ENCODE measurements at regions not wholly inside any gene's neighbourhood (a gene's known extent, or its start where the extent isn't known, plus 50 kb on each side); places are given as distances from the start of the nearest gene placed in this dataset.
"Not testable (repeated sequence)": the region's sequence is repeated elsewhere in the genome, so short reads cannot be mapped to it uniquely, and the experiment has no call there.

- DNase-seq (ENCODE audit: low read depth, low spot score) = no peak
Observed at GRCh38 chr2:199216253-199216652, 241.5 kb downstream of the SATB2 start.

GRCh38 chr2:199207011-199207410, 250.7 kb downstream of the SATB2 start:
- DNase-seq (ENCODE audit: low read depth, low spot score) = no peak

DNA sequence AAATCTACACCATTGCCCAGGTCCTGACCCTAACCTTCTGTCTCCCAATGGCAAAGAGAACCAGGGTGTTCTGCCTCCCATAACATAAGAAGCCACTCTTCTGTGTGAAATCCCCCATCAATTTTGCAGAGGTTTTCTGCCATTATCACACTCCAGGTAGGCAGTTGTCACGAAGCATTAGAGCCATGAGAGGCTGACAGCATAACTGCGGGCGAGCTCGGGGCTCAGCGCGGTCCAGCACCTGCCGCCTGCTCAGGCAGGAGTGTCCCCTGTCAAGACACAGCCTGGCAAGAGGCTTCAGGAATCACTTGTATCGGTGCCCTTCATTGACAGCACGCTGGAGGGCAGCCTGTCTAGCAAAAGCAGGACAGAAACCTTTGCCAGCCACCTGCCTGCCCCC, 251.2 kb downstream of the SATB2 start:
- no peak for DNase-seq (ENCODE audit: low read depth, low spot score)

- no peak for DNase-seq (ENCODE audit: low read depth, low spot score)
Observed at GRCh38 chr2:199202964-199203363, 254.8 kb downstream of the SATB2 start.

- no peak for DNase-seq (ENCODE audit: low read depth, low spot score)
Observed at GRCh38 chr2:199201539-199201938, 256.2 kb downstream of the SATB2 start.

- DNase-seq (ENCODE audit: low read depth, low spot score) = no peak
Observed at GRCh38 chr2:199199797-199200196, 257.9 kb downstream of the SATB2 start.

DNA sequence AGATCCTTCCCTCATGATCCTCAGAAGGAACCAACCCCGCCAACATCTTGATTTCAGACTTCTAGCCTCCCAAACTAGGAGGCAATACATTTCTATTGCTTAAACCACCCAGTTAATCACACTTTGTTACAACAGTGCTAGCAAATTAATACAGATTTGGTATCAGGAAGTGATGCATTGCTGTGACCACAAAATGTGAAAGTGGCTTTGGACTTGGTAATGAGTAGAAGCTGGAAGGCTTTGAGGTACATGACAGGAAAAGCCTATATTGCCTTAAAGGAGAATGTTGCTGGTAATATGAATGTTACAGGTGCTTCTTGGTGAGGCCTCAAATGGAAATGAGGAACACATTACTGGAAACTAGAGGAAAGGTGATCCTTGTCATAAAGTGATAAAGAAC, 260.3 kb downstream of the SATB2 start:
- DNase-seq (ENCODE audit: low read depth, low spot score) = no peak

GRCh38 chr2:199196686-199197085, 261.1 kb downstream of the SATB2 start:
- DNase-seq (ENCODE audit: low read depth, low spot score) = no peak

- no peak for DNase-seq (ENCODE audit: low read depth, low spot score)
Observed at GRCh38 chr2:199195927-199196502, 261.7 kb downstream of the SATB2 start.

DNA sequence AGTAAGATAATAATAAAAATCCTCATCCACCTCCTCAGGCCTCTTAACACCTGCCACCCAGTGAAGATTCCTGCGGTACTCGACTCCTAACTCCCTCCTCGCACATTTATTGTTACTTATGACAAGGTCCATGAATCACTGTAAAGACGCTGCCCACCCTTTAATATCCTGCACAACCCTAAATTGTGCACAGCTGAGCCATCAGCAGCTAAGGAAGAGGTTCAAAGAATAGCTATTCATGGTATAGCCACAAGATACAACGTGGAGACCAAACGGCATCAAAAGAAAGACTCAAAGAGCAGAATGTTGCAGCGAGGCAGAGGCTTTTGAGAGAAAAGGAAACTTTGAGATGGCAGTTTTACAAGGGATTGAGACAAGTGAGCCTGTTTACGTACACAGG, 266.3 kb downstream of the SATB2 start:
- DNase-seq (ENCODE audit: low read depth, low spot score) = no peak

DNA sequence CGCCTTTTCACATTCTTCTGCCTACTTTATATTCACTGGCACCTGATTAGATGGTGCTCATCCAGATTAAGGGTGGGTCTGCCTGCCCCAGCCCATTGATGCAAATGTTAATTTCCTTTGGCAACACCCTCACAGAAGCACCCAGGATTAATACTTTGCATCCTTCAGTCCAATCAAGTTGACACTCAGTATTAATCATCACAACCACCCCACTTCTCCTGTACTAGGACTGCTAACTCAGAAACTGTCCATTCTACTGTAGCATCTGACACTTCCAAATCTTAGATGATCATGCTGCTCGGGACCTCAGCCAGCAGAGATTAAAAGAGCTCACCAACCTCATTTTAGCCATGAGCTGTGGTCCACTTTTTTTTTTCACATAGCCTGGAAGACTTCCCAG, 268.5 kb downstream of the SATB2 start:
- no peak for DNase-seq (ENCODE audit: low read depth, low spot score)

- no peak for DNase-seq (ENCODE audit: low read depth, low spot score)
Observed at GRCh38 chr2:199186301-199186751, 271.4 kb downstream of the SATB2 start.

DNA sequence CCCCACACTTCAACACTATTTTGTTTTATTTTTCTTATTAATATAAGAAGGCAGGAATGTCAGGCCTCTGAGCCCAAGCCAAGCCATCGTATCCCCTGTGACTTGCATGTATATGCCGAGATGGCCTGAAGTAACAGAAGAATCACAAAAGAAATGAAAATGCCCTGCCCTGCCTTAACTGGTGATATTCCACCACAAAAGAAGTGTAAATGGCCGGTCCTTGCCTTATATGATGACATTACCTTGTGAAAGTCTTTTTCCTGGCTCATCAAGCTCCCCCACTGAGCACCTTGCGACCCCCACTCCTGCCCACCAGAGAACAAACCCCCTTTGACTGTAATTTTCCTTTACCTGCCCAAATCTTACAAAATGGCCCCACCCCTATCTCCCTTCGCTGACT, 272.6 kb downstream of the SATB2 start:
- not testable (repeated sequence) for DNase-seq (ENCODE audit: low read depth, low spot score)

GRCh38 chr2:199163613-199164458, 293.9 kb downstream of the SATB2 start:
- DNase-seq (ENCODE audit: low read depth, low spot score) = no peak

- DNase-seq (ENCODE audit: low read depth, low spot score) = peak; percentile 19
Observed at GRCh38 chr2:199160677-199161465, 296.9 kb downstream of the SATB2 start.

DNA sequence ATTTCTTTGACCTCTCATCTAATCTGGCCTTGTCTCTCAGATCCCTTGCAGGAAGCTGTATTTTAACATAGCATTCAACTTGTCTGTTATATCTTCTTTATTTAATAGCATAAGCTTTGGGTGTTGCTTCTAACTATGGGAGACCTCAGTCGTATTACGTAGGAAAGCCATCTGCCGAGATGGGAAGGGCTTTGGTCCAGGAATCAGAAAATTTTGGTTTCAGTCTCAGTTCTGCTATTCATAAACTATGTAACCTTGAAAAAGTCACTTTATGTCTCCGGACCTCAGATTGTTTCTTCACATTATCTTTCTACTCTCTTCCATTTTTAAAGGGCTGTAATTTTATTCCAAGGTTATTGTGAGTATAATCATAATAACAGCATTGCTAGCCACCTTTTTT, 297.7 kb downstream of the SATB2 start:
- no peak for DNase-seq (ENCODE audit: low read depth, low spot score)

DNA sequence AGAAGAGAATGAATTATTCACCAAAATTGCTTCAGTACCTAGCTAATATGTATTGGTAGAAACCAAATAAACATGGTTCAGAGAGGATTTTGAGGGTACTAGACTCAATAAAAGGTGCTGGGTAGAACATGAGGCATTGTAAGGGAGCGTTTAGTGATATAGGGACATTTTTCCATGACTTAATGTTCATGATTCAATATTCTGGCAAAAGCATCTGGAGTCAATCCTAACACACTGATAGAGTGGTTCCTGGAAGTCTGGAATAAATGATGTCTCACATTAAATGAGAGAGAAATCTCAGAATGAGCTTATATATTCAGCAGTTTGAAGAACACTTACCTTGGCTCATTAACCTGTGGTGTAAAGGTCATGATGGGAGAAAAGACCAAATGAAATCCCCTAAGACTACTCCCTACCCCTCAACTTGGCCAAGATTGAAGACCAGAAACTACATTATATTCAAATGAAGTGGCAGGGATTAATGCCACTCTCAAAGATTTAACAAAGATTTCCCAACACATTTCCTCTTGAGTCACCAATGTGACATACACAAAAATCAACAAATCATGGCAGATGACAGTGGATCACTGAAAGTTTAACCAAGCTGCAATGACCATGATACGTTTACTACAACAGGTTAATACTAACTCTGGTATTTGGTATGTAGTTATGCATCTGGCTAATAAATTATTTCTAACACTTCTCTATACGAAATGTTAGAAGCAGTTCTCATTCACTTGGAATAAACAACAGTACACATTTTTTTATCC, 309.5 kb downstream of the SATB2 start:
- DNase-seq (ENCODE audit: low read depth, low spot score) = no peak

- no peak for DNase-seq (ENCODE audit: low read depth, low spot score)
Observed at GRCh38 chr2:199147216-199147615, 310.5 kb downstream of the SATB2 start.

- DNase-seq (ENCODE audit: low read depth, low spot score) = no peak
Observed at GRCh38 chr2:199144546-199144945, 313.2 kb downstream of the SATB2 start.

DNA sequence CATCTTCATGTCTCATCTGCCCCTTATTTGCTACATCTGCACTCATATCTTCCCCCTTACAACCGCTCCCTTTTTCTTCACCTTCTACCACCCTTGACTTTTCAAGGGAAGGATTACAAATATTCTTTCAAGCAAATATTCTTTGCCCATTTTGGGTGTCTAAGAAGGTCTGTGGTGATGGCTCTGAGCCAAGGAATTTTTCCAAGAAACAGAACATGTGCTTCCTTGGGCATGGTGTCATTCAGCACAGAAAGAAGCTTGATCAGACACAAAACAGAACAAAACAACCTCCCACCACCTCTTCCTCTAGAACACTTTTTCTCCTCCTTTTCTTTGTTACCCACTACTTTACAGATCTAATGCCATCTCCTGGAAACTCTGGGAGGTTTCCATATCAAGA, 313.7 kb downstream of the SATB2 start:
- DNase-seq (ENCODE audit: low read depth, low spot score) = no peak

DNA sequence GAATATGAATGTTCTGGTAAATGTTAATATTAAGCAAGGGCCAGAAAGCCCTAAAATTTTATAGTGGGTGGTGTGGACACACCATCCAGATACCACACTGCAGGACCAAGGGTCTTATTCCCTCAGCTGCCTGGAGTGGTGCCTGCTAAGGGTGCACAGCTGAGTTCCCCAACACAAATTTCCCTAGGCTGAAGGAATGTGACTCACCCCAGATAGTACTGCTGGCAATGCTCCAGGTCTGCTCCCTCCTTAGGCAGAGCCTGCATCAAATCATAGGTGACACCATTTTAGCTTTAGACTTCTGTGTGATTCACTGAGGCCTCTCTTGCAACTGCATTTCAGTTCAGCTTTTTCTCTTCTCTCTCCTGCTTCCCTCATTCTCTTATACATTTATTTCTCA, 321.1 kb downstream of the SATB2 start:
- DNase-seq (ENCODE audit: low read depth, low spot score) = no peak

- no peak for DNase-seq (ENCODE audit: low read depth, low spot score)
Observed at GRCh38 chr2:199136242-199136641, 321.5 kb downstream of the SATB2 start.
